Stimulated activated CD8-positive, alpha-beta memory T cell treated with anti-CD3 and anti-CD28 coated beads, Interleukin-4, amount 100 ng/mL, for 1 hour (primary cell): ENCODE measurements at regions not wholly inside any gene's neighbourhood (a gene's known extent, or its start where the extent isn't known, plus 50 kb on each side); places are given as distances from the start of the nearest gene placed in this dataset.
"Not testable (repeated sequence)": the region's sequence is repeated elsewhere in the genome, so short reads cannot be mapped to it uniquely, and the experiment has no call there.

Experiments used
- DNase-seq, 2 donors: peaks; one replicate each; pipeline ENCODE4 v3.0.0-alpha.2; 2020; ENCODE audit warnings: low read depth in 2 of 2, low spot score in 1 of 2

- DNase-seq = no peak
These were observed 89.0 kb upstream of the BLID start for GRCh38 chr11:122205036-122205435.

GRCh38 chr11:122204206-122204605 is 88.2 kb upstream of the BLID start:
- DNase-seq = no peak

- DNase-seq = no peak
These were observed 87.0 kb upstream of the BLID start for GRCh38 chr11:122202951-122203456.

GRCh38 chr11:122202161-122202950 is 86.3 kb upstream of the BLID start:
- no peak for DNase-seq

- DNase-seq = no peak
These were observed 85.1 kb upstream of the BLID start for GRCh38 chr11:122201106-122201505.

- no peak for DNase-seq
These were observed 83.6 kb upstream of the BLID start for GRCh38 chr11:122199661-122200060.

- no peak for DNase-seq
These were observed 82.4 kb upstream of the BLID start for GRCh38 chr11:122198291-122198983.

- no peak for DNase-seq
These were observed 81.3 kb upstream of the BLID start for GRCh38 chr11:122197066-122197987.

GRCh38 chr11:122195790-122196189 is 79.8 kb upstream of the BLID start:
- DNase-seq = no peak

GRCh38 chr11:122193881-122194480 is 78.0 kb upstream of the BLID start:
- not testable (repeated sequence) for DNase-seq

- no peak for DNase-seq
These were observed 77.4 kb upstream of the BLID start for GRCh38 chr11:122193457-122193856.

GRCh38 chr11:122192634-122193255 is 76.7 kb upstream of the BLID start:
- no peak for DNase-seq

- DNase-seq = no peak
These were observed 74.8 kb upstream of the BLID start for GRCh38 chr11:122190768-122191167.

GRCh38 chr11:122189229-122189628 is 73.2 kb upstream of the BLID start:
- no peak for DNase-seq

- no peak for DNase-seq
These were observed 71.6 kb upstream of the BLID start for GRCh38 chr11:122187373-122188165.

GRCh38 chr11:122186439-122187080 is 70.5 kb upstream of the BLID start:
- no peak for DNase-seq

GRCh38 chr11:122183933-122184332 is 67.9 kb upstream of the BLID start:
- no peak for DNase-seq

- DNase-seq = no peak
These were observed 65.9 kb upstream of the BLID start for GRCh38 chr11:122181893-122182292.

GRCh38 chr11:122181372-122181771 is 65.4 kb upstream of the BLID start:
- no peak for DNase-seq
